GM11168 (cell line): ENCODE measurements at regions not wholly inside any gene's neighbourhood (a gene's known extent, or its start where the extent isn't known, plus 50 kb on each side); places are given as distances from the start of the nearest gene placed in this dataset.
"Not testable (repeated sequence)": the region's sequence is repeated elsewhere in the genome, so short reads cannot be mapped to it uniquely, and the experiment has no call there.

Source experiments
- in situ Hi-C: fragments of 300-500 bp; cut with MboI; formaldehyde crosslinking; loops from one replicate; pipeline ENCODE4 v1.12.0; 2022; ENCODE audit warnings: low sequenced_read_pairs; ENCODE audit not compliant: unreplicated experiment

- in situ Hi-C loops, result no loop called here
Observed at GRCh38 chr9:3674561-3674960, 148.8 kb upstream of the RFX3 start.

GRCh38 chr9:3672399-3672798 is 146.6 kb upstream of the RFX3 start:
- in situ Hi-C loops, result no loop called here

- in situ Hi-C loops, result no loop called here
Observed at GRCh38 chr9:3664044-3664443, 138.2 kb upstream of the RFX3 start.

GRCh38 chr9:3662671-3663070 is 136.9 kb upstream of the RFX3 start:
- in situ Hi-C loops, result no loop called here

- in situ Hi-C loops, result no loop called here
Observed at GRCh38 chr9:3660936-3661335, 135.1 kb upstream of the RFX3 start.

- in situ Hi-C loops, result no loop called here
Observed at GRCh38 chr9:3659647-3660046, 133.8 kb upstream of the RFX3 start.

GRCh38 chr9:3658964-3659363 is 133.2 kb upstream of the RFX3 start:
- in situ Hi-C loops, result no loop called here

GRCh38 chr9:3656224-3656623 is 130.4 kb upstream of the RFX3 start:
- in situ Hi-C loops, result no loop called here

- in situ Hi-C loops, result loop anchor here (5.0 kb wide), 1 partner anchor 179 kb away; no protein-coding TSS in a partner anchor
Observed at GRCh38 chr9:3650994-3651622, 125.3 kb upstream of the RFX3 start.

- in situ Hi-C loops, result no loop called here
Observed at GRCh38 chr9:3648722-3649246, 123.0 kb upstream of the RFX3 start.

- in situ Hi-C loops, result no loop called here
Observed at GRCh38 chr9:3648266-3648665, 122.5 kb upstream of the RFX3 start.

- in situ Hi-C loops, result no loop called here
Observed at GRCh38 chr9:3647652-3648051, 121.9 kb upstream of the RFX3 start.

GRCh38 chr9:3646226-3646625 is 120.4 kb upstream of the RFX3 start:
- in situ Hi-C loops, result no loop called here

- in situ Hi-C loops, result not testable (repeated sequence)
Observed at GRCh38 chr9:3642075-3642474, 116.3 kb upstream of the RFX3 start.

GRCh38 chr9:3629495-3629894 is 103.7 kb upstream of the RFX3 start:
- in situ Hi-C loops, result no loop called here

GRCh38 chr9:3628239-3628638 is 102.4 kb upstream of the RFX3 start:
- in situ Hi-C loops, result no loop called here

GRCh38 chr9:3608011-3608410 is 82.2 kb upstream of the RFX3 start:
- in situ Hi-C loops, result no loop called here

GRCh38 chr9:3600672-3601071 is 74.9 kb upstream of the RFX3 start:
- in situ Hi-C loops, result no loop called here

GRCh38 chr9:3597792-3598191 is 72.0 kb upstream of the RFX3 start:
- in situ Hi-C loops, result no loop called here

GRCh38 chr9:3586066-3586465 is 60.3 kb upstream of the RFX3 start:
- in situ Hi-C loops, result no loop called here

GRCh38 chr9:3585606-3586005 is 59.8 kb upstream of the RFX3 start:
- in situ Hi-C loops, result no loop called here

- in situ Hi-C loops, result no loop called here
Observed at GRCh38 chr9:3578786-3579185, 53.0 kb upstream of the RFX3 start.
